ENCODE measurements at regions not wholly inside any gene's neighbourhood (a gene's known extent, or its start where the extent isn't known, plus 50 kb on each side); places are given as distances from the start of the nearest gene placed in this dataset.

DNA sequence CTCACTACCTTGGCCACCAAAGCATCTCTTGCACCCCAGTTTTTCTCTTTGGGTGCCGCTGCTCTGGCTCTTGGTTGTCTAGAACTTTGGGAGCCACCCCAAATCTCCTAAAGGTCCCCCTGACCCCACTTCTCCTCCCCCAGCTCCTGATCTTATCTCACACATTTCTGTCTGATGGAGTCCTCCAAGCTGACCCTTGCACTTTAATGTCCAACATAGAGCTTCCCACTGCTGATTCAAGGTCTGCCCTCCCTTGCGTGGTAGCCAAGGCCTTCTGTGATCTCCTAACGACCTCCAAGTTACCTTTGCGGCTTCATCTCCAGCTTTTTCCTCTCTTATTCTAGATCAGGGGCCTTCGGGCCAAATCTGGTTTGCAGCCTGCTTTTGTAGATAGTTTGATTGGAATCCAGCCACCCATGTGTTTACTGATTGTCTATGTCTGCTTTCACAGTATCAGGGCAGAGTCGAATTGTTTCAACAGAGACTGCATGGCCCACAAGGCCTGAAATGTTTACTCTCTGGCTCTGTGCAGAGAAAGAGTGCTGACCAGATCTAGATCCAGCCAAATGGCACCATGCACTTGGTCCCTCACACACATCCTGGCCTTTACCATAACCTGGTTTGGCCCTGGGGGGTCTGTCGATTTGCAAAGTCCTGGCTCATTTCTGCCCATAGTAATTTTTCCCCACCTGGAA, 168.6 kb downstream of the HAPSTR1 start:
- no peak for DNase-seq (ENCODE audit: low spot score)
- TF ChIP-seq, protein P1, sequence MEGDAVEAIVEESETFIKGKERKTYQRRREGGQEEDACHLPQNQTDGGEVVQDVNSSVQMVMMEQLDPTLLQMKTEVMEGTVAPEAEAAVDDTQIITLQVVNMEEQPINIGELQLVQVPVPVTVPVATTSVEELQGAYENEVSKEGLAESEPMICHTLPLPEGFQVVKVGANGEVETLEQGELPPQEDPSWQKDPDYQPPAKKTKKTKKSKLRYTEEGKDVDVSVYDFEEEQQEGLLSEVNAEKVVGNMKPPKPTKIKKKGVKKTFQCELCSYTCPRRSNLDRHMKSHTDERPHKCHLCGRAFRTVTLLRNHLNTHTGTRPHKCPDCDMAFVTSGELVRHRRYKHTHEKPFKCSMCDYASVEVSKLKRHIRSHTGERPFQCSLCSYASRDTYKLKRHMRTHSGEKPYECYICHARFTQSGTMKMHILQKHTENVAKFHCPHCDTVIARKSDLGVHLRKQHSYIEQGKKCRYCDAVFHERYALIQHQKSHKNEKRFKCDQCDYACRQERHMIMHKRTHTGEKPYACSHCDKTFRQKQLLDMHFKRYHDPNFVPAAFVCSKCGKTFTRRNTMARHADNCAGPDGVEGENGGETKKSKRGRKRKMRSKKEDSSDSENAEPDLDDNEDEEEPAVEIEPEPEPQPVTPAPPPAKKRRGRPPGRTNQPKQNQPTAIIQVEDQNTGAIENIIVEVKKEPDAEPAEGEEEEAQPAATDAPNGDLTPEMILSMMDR (IDR thresholded peaks at IDR 0.05; ENCODE audit: extremely low read depth, missing control alignments): no peak

DNA sequence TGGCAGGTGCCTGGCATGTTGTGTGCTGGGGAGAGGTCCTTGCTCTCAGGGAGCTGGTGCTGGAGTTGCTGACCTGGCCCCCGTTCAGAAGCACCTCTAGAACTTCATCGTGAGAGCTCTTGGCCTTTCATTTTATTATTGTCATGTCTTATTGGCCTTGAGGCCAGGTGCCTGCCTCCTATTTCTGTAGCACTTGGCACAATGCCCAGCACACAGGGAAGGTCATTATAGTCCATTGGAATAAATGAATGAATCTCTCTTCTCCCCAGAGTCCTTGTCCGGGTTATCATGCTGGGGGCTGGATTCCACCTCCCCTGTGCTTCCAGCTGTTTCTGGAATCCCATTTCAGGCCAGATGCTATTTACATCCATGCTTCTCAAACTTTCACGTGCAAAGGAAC, 169.2 kb downstream of the HAPSTR1 start:
- no peak for DNase-seq (ENCODE audit: low spot score)
- TF ChIP-seq, protein P1 (IDR thresholded peaks at IDR 0.05; ENCODE audit: extremely low read depth, missing control alignments): no peak

DNA sequence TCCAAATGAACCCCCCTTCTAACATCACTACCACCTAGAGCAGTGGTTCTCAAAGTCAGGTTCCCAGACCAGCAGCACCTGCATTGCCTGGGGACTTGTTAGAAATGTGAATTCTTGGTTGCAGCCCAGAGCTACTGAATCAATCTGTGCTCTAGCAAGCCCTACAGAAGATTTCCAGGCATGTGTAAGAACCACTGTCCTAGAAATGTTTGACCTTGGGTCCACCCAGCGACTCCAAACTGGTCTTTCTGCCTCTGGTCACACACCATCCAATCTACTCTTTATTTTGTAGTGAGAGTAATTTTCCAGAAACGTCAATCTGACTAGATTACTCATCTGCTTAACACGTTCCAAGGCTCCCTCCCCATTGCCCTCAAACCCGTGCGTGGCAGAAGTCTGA, 169.9 kb downstream of the HAPSTR1 start:
- no peak for DNase-seq (ENCODE audit: low spot score)
- TF ChIP-seq, protein P1 (IDR thresholded peaks at IDR 0.05; ENCODE audit: extremely low read depth, missing control alignments): no peak

DNA sequence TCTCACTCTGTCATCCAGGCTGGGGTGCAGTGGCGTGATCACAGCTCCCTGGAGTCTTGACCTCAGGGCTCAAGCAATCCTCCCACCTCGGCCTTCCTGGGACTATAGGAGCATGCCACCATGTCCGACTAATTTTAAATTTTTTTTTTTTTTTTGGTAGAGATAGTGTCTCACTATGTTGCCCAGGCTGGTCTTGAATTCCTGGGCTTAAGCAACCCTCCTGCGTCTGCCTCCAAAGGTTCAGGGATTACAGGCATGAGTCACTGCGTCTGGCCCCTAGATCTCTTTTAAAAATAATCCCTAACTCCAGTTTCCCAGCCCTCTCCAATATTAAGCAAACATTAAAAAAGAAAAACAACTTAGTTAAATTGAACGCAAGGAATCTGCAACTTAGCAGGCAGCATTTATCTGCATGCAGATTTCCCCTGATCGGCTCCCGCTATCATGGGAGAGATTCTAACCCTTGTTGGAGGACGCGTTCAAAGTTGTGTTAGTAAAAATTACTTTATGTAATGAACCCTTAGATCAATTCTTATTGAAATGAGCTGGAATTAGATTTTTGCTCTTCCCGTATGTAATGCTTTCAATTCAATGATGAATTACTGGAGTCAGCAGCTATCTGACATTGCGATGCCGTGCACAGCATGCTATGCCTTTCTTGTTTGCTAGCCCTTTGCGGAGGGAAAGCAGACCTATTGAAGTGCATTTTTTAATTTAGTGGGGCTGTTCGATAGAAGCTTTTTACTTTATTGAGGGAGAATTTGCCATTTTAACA, 171.7 kb downstream of the HAPSTR1 start:
- DNase-seq (ENCODE audit: low spot score): no peak
- TF ChIP-seq, protein P1 (IDR thresholded peaks at IDR 0.05; ENCODE audit: extremely low read depth, missing control alignments): no peak

DNA sequence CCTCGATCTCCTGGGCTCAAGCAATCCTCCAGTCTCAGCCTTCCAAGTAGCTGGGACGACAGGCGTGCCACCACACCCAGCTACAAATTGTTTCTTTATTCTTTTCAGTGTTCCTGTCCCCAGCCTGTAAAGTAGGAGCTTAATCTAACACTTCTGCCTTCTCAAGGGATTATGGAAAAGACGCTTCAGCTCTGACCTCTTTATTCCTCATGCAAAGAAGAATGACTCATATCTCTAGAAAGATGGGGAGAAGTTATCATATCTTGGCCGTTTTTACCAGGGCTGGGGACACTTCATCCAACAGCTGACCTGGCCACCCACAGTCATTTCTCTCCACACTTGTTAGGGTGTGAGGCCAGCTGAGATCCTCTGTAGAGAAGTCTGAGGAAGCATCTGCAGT, 172.6 kb downstream of the HAPSTR1 start:
- no peak for DNase-seq (ENCODE audit: low spot score)
- TF ChIP-seq, protein P1 (IDR thresholded peaks at IDR 0.05; ENCODE audit: extremely low read depth, missing control alignments): no peak

DNA sequence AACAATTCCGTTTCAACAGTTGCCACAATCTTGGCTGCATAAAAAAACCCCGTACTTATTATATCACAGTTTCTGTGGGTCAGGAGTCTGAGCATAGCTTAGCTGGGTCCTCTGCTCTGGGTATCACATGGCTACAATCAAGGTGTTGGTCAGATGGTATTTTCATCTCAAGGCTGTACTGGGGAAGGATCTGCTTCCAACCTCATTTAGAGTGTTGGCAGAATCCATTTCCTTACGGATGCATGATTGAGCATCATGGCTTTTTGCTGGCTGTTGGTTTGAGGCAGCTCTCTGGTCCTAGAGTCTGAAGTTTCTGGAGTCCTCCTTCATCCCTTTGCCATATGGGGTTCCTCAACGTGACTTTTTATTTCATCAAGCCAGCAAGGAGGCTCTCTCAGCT, 177.0 kb downstream of the HAPSTR1 start:
- TF ChIP-seq, protein P1 (IDR thresholded peaks at IDR 0.05; ENCODE audit: extremely low read depth, missing control alignments): no peak

DNA sequence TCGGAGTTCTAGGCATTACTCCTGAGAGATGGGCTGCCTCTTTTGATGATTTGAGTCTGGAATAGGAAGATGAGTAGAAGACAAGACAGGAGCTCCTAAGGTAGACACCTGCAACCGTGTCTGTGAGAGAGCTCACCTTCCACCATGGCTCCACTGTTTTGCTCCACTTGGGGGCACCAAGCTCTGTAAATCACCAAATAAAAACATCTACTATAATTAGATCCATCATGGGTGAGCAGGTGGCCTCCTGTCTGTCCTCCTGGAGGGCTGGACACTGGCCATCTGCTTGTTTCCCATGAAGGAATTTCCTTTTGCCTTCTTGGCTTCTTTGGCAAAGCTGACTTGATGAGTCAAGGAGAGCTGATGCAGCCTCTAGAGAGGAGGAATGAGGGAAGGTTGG, 179.0 kb downstream of the HAPSTR1 start:
- no peak for DNase-seq (ENCODE audit: low spot score)
- TF ChIP-seq, protein P1 (IDR thresholded peaks at IDR 0.05; ENCODE audit: extremely low read depth, missing control alignments): no peak

More for the DNA sequence above, 177.0 kb downstream of the HAPSTR1 start:
- no peak for DNase-seq (ENCODE audit: low spot score)

All from GM20000 (cell line).